CD4-positive, alpha-beta T cell treated with Interleukin-6 at 100 ng/mL for 8 hours (primary cell): ENCODE measurements at regions not wholly inside any gene's neighbourhood (a gene's known extent, or its start where the extent isn't known, plus 50 kb on each side); places are given as distances from the start of the nearest gene placed in this dataset.
"Not testable (repeated sequence)": the region's sequence is repeated elsewhere in the genome, so short reads cannot be mapped to it uniquely, and the experiment has no call there.

ENCODE experiments used
- DNase-seq: peaks from one replicate; pipeline ENCODE4 v3.0.0-alpha.2; 2020; ENCODE audit warnings: mixed read lengths, low spot score

GRCh38 chr2:144936442-144936841 is 416.5 kb upstream of the ZEB2 start:
- DNase-seq: no peak

DNA sequence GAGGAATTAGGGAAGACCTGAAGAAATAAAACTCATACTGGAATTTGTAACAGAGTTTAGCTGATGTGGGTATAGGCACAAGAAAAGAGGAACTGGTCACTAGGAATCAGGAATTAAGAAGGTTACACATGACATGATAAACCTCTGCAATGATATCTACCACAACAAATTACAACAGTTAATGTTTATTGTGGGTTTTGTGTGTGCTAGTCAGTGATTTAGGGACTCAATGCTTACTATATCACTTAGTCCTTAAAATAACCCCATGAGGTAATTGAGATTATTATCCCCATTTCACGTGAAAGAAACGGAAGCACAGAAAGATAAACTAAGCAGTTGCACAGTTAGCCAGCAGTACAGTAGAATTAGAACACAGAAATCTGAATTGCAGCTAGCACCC is 415.8 kb upstream of the ZEB2 start:
- no peak for DNase-seq

GRCh38 chr2:144935191-144935590 is 415.3 kb upstream of the ZEB2 start:
- no peak for DNase-seq

DNA sequence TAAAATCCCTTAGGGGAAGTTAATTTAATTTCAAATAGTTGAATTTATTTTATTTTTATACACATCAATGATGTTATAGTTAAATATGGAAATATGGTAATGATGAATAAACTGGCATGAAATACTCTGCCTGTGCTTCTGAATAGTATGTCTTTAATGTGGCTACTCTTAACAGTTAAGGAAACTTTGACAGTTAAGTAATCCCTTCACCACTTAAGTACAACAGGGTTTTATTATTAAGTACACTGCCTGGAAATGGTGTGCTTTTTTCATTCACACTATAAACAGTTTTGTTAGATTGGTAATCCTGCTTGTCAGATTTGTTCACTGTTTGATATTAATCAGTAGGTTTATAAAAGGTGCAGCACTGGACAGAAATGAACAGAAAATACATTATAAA is 412.0 kb upstream of the ZEB2 start:
- no peak for DNase-seq

DNA sequence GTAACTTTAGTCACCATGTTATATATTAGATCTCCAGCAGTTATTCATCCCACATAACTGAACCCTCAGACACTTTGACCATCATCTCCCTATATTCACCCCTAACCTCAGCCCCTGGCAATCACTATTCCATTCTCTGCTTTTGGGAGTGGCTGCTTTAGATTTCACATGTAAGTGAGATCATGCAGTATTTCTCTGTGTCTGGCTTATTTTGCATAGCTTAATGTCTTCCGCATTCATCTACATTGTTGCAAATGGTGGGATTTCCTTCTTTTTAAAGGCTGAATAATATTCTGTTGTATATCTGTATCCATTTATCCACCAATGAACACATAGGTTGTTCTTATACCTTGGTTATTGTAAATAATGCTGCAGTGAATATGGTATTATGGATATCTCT is 411.6 kb upstream of the ZEB2 start:
- no peak for DNase-seq

GRCh38 chr2:144927429-144927828 is 407.5 kb upstream of the ZEB2 start:
- DNase-seq: no peak

DNA sequence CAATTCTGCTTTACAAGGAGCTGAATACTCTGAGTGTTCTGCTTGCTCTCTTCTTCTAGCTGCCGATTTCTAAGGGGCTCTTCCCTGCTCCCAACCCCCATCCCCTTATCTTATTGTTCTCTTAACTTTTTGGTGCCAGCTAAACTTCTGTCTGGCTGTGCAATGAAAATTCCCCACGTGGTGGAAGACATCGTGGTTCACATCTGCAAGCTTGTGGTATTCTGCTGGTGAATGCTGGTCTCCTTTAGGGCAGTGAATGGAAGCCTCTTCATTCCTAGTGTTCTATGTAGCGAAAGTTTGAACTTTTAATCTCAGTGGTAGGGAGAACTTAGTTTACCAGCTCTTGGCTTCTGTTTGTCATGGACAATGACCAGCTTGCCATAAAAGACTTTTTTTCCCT is 406.0 kb upstream of the ZEB2 start:
- no peak for DNase-seq

GRCh38 chr2:144924827-144925226 is 404.9 kb upstream of the ZEB2 start:
- DNase-seq: no peak

GRCh38 chr2:144922519-144922918 is 402.6 kb upstream of the ZEB2 start:
- DNase-seq: no peak

GRCh38 chr2:144920755-144921530 is 401.0 kb upstream of the ZEB2 start:
- DNase-seq: no peak

DNA sequence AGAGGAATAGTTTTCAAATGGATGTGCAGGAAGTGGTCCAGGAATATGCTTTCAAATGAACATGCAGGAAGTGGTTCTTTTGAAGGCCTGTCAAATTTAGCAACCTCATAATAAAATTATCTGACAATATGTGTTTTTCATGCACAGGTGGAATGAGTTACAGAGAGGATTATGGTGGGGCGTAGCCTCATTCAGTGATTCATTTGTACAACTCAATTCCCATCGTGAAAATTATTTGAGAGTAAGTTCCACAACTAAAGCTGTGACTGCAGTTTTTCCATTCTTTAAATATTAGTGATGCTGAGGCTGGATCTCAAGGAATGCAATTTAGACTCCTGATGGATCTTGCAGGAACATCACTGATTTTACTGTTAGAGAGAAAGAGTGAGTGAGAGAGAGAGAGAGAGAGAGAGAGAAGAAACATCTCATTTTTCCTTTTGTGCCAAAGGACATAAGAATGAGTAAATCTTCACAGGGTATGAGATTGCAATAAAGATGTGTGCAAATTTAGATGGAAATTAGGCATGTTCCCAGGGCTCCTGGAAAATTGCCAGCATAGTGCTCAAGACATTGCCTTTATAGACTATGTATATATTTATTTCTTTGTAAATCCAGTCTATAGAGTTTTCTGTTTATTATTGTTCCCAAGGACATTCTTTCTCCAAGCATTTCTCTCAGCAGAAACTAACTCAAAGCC is 394.9 kb upstream of the ZEB2 start:
- no peak for DNase-seq

- DNase-seq: no peak
Observed at GRCh38 chr2:144914113-144914512, 394.2 kb upstream of the ZEB2 start.

GRCh38 chr2:144912206-144912605 is 392.3 kb upstream of the ZEB2 start:
- no peak for DNase-seq

GRCh38 chr2:144905956-144906355 is 386.0 kb upstream of the ZEB2 start:
- DNase-seq: no peak

DNA sequence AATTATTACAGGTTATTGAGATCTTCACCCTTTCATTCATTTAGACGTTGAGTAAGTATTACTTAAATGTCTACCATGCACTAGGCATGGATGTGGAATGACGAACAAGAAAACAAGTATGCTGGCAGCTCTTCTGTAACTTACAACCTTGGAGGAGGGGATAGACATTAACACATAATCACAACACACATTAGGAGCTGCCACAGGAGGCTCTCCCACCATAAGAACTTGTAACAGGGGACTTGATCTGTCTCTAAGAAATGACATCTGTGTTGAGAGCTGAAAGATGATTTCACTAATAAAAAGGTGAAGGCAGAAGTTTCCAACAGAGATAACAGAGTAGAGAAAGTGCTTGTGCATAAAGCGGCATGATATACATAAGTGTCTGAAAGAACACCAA is 384.7 kb upstream of the ZEB2 start:
- no peak for DNase-seq

DNA sequence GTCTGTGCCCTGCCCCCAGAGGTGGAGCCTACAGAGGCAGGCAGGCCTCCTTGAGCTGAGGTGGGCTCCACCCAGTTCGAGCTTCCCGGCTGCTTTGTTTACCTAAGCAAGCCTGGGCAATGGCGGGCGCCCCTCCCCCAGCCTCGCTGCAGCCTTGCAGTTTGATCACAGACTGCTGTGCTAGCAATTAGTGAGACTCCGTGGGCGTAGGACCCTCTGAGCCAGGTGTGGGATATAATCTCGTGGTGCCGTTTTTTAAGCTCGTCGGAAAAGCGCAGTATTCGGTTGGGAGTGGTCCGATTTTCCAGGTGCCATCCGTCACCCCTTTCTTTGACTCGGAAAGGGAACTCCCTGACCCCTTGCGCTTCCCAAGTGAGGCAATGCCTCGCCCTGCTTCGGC is 383.1 kb upstream of the ZEB2 start:
- not testable (repeated sequence) for DNase-seq

DNA sequence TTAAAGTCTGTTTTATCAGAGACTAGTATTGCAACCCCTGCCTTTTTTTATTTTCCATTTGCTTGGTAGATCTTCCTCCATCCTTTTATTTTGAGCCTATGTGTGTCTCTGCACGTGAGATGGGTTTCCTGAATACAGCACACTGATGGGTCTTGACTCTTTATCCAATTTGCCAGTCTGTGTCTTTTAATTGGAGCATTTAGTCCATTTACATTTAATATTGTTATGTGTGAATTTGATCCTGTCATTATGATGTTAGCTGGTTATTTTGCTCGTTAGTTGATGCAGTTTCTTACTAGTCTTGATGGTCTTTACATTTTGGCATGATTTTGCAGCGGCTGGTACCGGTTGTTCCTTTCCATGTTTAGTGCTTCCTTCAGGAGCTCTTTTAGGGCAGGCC is 381.5 kb upstream of the ZEB2 start:
- DNase-seq: not testable (repeated sequence)

DNA sequence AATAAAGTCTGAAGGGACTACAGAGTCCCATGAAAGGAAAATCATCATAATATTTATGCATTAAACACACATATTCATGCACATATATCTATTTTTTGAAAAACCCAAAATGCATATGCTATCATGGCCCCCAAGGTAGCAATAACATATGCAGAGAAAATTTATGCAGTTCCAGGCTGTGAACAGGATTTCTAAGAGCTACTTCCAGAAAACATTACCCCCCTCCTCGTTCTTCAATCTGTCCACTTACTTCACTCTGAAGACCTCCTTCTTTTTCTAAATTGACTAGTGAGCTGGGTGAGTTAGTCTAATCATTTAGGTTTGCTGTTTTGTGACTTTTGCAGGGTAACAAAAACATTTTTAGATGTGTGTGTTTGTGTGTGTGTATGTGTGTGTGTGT is 376.4 kb upstream of the ZEB2 start:
- no peak for DNase-seq

DNA sequence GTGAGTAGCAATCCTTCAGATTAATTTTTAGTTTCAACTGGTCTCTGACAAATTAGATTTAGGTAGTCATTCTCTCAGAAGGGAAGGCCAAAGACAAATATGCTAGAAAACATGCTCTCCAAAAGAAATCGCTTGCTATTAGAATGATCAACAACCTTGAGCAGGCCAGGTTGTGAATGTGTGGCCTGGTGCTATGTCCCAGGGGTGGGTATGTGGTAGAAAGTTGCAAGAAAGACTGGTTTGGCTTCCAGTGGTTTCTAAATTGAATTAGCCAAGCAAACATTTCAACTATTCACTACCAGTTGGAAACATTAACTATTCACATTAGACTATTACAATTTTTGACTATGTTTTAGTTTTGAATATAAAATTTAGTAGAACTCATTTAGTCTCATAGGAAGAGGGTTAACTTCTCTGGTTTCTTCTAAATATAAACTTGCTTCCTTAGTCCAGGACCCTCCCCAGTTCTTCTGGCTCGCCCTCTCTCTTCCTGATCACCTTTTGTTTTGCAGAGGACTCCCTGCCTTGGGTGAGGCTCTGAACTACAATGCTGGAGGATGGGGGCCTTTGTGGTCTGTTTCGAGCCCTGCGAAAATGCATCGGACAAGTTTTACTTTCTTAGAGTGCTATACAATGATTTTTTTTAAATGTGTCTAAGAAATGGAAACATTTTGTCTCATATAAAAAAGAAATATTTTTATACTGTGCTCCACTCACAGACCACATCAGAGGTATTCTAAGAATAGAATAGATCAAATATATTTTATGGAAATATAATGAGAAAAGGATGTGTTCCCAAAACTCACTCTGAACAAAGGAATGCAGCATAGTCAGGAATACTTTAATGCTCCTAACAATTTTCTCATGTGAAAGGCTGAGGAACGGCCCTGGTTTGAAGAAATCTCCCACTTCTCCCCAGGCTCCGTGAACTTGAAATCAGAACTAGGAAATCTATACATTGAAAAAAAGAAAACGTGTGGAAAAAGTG is 375.0 kb upstream of the ZEB2 start:
- DNase-seq: no peak

DNA sequence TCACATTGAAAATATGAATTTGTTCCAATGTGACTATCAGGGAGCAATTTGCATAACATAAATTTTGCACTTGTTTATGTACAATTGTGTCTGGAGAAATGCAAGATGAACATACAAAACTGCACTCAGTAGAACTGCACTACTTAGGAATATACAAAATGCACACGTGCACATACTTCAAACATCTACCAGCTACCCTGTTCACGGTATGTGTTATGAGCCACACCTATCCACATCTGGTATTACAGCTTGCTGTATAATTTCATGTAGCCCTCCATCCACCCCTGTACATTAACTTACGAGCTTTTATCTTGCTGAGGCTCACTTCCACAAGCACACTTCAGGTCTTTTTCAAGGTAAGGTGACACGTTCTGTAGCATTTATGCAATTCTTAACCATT is 373.5 kb upstream of the ZEB2 start:
- no peak for DNase-seq

GRCh38 chr2:144890828-144891227 is 370.9 kb upstream of the ZEB2 start:
- no peak for DNase-seq

DNA sequence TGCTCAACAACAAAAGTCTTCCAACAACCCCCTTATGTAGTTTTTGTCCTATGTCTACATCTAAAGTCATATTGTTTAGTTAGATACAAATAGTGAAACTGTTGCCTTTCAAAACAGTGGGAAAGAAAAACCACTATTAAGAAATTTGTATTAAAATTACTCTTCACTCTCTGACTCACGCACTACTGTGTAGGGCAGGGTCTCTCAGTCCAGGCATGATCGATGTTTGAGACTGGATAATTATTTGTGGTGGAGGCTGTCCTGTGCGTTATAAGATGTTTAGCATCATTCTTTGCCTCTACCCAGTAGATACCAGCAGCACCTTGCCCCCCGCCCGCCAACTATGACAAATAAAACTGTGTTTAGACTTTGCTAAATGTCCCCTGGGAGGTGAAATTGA is 369.4 kb upstream of the ZEB2 start:
- no peak for DNase-seq

DNA sequence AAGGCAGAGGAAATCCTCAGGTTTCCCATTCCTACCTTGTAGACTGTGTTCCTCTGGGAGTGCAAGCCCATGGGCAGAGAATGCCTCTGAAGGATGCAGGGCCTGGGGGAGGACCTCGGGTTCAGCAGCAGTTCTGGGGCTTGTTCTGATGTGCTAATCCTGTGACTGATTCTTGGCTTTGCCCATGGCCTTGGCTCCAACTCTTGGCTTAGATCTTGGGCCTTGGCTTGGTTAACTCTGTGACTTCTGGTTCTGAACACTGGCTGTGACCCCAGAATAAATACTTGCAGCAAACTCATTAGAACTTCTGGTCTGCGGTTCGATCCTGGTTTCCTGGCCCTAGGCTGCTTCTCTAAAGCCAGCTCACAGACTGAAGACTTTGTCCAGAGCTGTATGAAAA is 366.9 kb upstream of the ZEB2 start:
- no peak for DNase-seq
